PFSK-1 (cell line): ENCODE measurements at regions not wholly inside any gene's neighbourhood (a gene's known extent, or its start where the extent isn't known, plus 50 kb on each side); places are given as distances from the start of the nearest gene placed in this dataset.

ENCODE experiments used
- FOXP2 ChIP-seq: optimal IDR thresholded peaks from 2 replicates; pipeline ENCODE3; 2011; ENCODE audit warnings: borderline replicate concordance, control low read depth, inconsistent platforms; ENCODE audit not compliant: insufficient read depth; ENCODE audit errors: extremely low read length, extremely low read depth
- POLR2AphosphoS5 ChIP-seq: IDR thresholded peaks from 2 replicates; pipeline ENCODE4 v1.6.1; 2012; ENCODE audit warnings: low read depth, mild to moderate bottlenecking, control low read depth, low read length, moderate library complexity
- SIN3A ChIP-seq: IDR thresholded peaks from 2 replicates; pipeline ENCODE4 v1.6.1; 2012; ENCODE audit warnings: mild to moderate bottlenecking, low read length, moderate library complexity, borderline replicate concordance; ENCODE audit not compliant: insufficient read depth
- TAF1 ChIP-seq: IDR thresholded peaks from 2 replicates; pipeline ENCODE4 v1.6.1; 2012; ENCODE audit warnings: low read length, control low read depth, borderline replicate concordance; ENCODE audit not compliant: insufficient read depth
- TF ChIP-seq, protein P1 (sequence below), 2 experiments: IDR thresholded peaks; 2 replicates each; pipeline versions ENCODE4 v1.6.1 to v1.8.0; 2011 to 2012; ENCODE audit warnings: low read depth in 2 of 2, low read length in 2 of 2, control low read depth in 1 of 2, inconsistent platforms in 1 of 2, mild to moderate bottlenecking in 1 of 2, moderate library complexity in 1 of 2; ENCODE audit not compliant: insufficient read depth in 1 of 2

GRCh38 chr10:130888493-130888892 is 423.0 kb downstream of the TCERG1L start:
- no peak for TF ChIP-seq SIN3A
- no peak for TF ChIP-seq FOXP2
- no peak for TF ChIP-seq POLR2AphosphoS5
- TF ChIP-seq, protein P1, sequence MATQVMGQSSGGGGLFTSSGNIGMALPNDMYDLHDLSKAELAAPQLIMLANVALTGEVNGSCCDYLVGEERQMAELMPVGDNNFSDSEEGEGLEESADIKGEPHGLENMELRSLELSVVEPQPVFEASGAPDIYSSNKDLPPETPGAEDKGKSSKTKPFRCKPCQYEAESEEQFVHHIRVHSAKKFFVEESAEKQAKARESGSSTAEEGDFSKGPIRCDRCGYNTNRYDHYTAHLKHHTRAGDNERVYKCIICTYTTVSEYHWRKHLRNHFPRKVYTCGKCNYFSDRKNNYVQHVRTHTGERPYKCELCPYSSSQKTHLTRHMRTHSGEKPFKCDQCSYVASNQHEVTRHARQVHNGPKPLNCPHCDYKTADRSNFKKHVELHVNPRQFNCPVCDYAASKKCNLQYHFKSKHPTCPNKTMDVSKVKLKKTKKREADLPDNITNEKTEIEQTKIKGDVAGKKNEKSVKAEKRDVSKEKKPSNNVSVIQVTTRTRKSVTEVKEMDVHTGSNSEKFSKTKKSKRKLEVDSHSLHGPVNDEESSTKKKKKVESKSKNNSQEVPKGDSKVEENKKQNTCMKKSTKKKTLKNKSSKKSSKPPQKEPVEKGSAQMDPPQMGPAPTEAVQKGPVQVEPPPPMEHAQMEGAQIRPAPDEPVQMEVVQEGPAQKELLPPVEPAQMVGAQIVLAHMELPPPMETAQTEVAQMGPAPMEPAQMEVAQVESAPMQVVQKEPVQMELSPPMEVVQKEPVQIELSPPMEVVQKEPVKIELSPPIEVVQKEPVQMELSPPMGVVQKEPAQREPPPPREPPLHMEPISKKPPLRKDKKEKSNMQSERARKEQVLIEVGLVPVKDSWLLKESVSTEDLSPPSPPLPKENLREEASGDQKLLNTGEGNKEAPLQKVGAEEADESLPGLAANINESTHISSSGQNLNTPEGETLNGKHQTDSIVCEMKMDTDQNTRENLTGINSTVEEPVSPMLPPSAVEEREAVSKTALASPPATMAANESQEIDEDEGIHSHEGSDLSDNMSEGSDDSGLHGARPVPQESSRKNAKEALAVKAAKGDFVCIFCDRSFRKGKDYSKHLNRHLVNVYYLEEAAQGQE (IDR thresholded peaks at IDR 0.05; ENCODE audit: insufficient read depth in 1 of 2, low read depth in 2 of 2, low read length in 2 of 2), result no peak
- TF ChIP-seq TAF1, result no peak

DNA sequence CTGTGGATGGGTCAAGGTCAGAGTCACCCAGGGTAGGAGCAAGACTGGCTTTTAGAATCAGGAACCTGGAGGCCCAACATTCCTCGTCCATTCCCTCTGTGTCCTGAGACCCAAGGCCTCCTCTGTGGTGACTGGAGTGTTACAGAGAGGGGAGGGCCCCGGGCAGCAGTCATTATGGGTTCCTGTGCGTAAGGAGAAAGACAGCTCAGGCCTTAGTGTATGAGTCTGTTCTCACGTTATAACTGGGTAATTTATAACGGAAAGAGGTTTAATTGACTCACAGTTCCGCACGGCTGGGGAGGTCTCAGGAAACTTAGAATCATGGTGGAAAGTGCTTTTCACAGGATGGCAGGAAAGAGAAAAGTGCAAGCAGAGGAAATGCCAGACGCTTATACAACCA is 422.3 kb downstream of the TCERG1L start:
- TF ChIP-seq, protein P1 (IDR thresholded peaks at IDR 0.05; ENCODE audit: insufficient read depth in 1 of 2, low read depth in 2 of 2, low read length in 2 of 2), result no peak
- TF ChIP-seq FOXP2 (no peak), TAF1 (no peak), POLR2AphosphoS5 (no peak), SIN3A (no peak)

DNA sequence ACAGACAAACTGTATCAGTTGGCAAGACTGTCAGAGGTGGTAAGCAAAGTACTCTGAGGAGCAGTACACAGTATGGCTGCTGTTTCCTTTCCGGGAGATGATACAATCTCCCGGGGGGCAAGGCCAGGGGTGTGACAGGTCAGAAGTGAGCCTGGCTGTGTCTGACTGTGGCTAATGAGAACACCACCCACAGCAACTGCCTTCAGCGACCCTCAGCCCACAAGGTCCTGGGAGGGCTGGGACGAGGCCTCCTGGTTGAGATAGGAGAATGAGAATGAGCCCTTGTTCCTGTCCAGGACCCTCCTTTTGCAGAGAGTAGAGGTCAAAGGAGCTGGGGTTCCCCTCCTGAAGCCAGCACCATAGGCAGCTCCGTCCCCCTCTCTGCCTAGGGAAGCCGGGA is 421.7 kb downstream of the TCERG1L start:
- TF ChIP-seq TAF1 (no peak), POLR2AphosphoS5 (no peak), FOXP2 (no peak), SIN3A (no peak)
- TF ChIP-seq, protein P1 (IDR thresholded peaks at IDR 0.05; ENCODE audit: insufficient read depth in 1 of 2, low read depth in 2 of 2, low read length in 2 of 2), result no peak

- TF ChIP-seq, protein P1 (IDR thresholded peaks at IDR 0.05; ENCODE audit: insufficient read depth in 1 of 2, low read depth in 2 of 2, low read length in 2 of 2), result no peak
- TF ChIP-seq POLR2AphosphoS5 (no peak), SIN3A (no peak), FOXP2 (no peak), TAF1 (no peak)
These were observed 420.5 kb downstream of the TCERG1L start for GRCh38 chr10:130891066-130891465.

GRCh38 chr10:130894471-130894870 is 417.1 kb downstream of the TCERG1L start:
- no peak for TF ChIP-seq FOXP2
- TF ChIP-seq, protein P1 (IDR thresholded peaks at IDR 0.05; ENCODE audit: insufficient read depth in 1 of 2, low read depth in 2 of 2, low read length in 2 of 2), result no peak
- no peak for TF ChIP-seq SIN3A
- TF ChIP-seq TAF1, result no peak
- TF ChIP-seq POLR2AphosphoS5, result no peak
